HG03175 (cell line): ENCODE measurements at regions not wholly inside any gene's neighbourhood (a gene's known extent, or its start where the extent isn't known, plus 50 kb on each side); places are given as distances from the start of the nearest gene placed in this dataset.

Experiments
- ATAC-seq: cut with Tn5 transposase; IDR thresholded peaks from one replicate; pipeline ENCODE4 v1.9.1; 2021; ENCODE audit warnings: mild to moderate bottlenecking, moderate library complexity; ENCODE audit not compliant: unreplicated experiment

DNA sequence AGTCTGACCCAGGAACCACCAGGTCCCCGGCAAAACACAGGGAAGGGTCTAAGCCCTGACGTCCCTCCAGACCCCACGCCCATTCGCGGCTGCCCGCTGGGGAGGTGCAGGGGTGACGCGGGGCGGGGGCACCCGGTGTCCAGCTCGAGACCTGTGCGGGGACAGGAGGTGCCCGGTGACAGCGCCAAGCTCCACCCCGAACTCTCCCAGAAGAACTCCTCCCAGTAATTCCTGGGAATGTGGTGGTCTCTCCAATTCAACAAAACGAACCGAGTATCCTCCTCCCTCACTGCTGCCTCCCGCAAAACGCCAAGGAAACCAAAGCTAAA lies 164.1 kb upstream of the PDE10A start:
- ATAC-seq, result no peak

DNA sequence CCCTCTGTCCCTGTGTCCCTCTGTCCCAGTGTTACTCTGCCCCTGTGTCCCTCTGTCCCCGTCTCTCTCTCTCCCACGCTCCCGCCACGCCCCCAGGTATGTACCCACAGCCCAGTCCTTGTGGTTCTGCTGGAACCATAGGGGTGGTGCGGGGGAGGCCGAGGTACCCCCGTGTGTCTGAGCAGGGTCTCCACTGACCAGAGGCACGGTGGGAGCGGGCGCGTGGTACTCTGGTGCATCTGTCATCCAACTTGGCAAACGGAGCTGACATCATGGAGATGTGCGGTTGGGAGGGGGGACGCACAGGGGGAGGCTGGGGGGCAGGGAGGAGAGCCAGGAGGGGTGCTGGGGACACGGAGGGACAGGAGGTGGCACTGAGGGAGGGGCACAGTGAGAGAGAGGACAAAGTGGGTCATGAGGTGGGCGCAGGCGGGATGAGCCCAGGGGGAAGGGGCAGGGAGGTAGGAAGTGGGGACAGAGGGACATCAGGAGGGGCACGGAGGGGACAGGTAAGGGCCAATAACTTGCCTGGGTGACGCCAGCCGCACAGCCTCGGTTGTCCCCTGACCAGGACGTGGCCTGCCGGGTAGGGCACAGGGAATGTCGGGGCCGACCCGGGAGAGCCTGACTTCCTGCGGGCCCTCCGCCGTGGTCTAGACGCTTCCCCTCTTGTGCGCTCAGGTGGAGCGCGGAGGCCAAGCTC lies 163.6 kb upstream of the PDE10A start:
- ATAC-seq, result no peak

DNA sequence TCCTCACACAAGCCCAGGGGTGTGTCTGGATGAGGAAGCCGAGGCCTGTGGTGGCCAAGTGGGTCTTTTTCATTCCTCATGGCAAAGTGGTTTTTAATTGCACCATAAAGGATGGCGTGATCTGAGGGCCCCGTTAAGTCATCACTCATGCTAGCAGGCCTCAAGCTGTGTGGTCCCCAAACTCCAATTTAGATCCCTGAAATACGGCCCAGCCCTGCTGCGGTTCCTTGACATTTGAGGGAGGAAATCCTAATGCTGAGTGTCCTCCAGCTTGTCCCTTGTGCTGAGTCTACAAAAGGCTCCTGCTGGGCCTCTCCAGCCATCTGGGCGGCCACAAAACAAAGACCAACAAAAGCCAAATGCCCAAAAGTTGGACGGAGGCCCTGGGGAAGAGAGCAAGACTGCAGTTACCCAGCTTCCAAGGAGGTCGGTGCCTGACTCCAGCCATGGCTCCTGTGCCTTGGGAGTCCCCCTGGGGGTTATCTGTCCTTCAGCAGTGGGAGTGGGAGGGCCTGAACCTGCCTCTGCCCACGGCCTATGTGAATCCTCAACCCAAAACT lies 162.3 kb upstream of the PDE10A start:
- no peak for ATAC-seq

DNA sequence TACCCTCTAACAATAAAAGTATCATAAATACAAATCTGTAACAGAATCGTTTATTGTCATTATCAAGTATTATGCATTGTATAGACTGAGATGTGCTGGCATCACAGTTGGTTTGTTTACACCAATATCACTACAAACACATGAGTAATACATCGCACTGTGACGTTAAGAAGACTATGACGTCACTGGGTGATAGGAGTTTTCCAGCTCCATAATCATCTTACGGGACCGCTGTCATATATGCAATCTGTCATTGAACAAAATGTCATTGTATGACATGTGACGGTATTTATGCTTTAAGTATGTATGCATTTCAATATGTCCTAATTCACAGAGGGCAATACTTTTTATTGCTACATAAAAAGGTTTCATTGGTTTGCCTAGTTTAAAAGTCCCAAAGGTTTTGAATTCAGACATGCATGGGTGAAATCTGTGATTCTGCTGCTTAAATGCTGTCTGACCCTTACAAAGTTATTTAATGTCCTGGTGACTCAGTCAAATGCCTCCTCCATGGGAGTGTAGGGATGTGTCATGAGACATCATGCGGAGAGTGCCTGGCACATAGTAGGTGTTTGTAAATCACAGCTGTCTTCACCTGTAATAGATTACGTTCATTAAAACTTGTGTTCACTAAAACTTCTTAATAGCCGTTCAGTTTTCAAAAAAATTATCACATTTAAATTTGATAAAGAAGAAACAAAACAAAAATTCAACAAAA lies 160.7 kb upstream of the PDE10A start:
- ATAC-seq, result no peak

DNA sequence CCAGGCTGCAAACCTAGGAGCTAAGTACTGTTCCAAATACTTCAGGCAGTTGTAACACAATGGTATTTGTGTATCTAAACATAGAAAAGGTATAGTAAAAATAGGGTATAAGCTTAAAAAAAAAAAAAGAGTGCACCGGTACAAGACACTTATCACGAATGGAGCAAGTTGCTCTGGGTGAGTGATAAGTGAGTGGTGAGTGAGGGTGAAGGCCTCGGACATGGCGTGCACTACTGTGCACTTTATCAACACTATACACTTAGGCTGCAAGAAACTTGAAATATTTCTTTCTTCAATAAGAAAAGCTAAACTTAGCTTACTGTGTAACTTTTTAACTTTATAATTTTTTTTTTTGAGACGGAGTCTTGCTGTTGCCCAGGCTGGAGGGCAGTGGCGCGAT lies 159.5 kb upstream of the PDE10A start:
- ATAC-seq, result no peak

DNA sequence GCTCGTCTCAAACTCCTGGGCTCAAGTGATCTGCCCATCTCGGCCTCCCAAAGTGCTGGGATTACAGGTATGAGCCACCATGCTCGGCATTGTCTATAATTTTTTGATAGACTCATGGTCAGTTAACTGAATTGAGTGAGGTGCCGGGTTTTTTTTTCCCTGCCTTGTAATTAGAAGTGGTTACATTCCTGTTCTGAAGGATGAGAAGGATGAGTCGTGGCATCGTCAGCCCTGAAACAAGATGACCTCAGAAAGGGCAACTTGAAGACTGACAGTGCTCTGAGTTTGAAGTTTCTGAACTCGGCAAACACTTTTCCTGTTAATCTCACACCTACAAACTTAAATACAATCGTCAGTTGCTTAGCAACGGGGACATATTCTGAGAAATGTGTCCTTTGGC lies 158.7 kb upstream of the PDE10A start:
- ATAC-seq, result no peak

DNA sequence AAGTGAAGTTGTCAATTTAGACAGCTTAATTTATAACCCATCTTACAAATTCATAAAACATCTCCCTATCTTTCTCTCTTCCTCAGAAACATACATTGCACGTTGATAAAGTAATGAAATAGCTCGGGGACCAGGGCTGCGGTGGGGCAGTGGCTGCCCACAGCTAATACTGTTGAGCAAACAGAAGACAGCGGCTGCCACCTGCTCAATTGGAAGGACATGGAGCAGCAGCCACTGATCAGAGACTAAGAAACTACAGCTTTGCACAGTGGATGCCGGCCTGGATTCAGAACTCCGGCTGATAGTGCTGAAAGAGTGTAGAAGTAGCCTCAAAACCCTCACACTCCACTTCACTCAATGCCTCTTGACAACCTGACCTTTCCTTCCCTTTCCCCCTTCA lies 157.9 kb upstream of the PDE10A start:
- ATAC-seq, result no peak

DNA sequence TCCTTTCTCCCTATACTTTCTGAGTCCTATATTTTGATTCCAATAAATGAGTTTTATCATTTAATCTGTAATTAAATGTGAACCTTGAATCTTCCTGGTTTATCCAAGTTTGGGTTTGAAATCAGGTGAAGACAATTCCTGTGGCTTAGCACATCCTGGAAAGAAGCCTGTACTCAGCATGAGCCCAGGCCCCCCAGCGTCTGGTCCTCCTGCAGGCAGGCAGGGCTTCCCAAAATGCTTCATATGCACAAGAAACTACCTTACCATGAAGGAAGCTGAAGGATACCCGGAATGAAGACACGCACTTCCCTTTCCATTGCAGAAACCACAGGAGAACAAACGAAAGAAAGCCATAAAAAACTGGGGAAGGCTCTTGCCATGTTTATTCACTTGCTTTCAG lies 157.4 kb upstream of the PDE10A start:
- no peak for ATAC-seq

DNA sequence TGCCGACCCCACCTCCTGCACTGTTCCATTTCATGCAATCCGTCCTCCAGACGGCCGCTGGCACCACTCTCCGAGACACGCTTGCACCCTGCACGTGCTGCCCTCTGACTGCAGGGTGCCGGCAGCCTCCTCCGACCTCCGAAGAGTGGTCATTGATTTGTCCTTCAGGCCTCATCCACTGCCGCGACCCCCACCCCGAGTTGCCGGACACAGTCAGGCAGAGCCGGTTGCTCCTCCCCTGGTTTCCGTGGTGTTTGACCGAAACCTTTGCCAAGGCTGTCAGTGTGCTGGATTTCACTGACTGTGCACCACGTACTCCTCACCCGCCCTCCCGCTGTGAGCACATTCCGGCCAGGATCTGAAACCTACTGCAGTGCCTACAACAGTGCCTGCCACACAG lies 156.4 kb upstream of the PDE10A start:
- no peak for ATAC-seq

DNA sequence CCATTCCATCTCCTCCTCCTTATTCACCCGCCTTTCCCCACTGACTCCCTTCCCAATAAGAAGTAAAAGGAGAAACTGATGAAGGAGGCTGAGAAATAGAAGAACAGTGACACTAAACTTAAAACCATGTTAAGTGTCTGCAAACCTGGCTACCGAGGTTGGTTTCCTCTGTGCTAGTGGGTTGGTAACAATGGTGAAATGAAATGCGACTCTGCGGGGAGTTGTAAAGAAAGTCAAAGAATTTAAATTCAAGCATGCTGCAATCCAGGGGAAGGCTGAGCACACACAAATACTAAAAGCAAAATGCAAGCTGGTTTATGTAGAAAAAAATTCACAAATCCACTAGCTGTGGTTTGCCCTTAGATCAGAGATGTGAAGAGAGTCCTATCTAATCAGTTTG lies 155.2 kb upstream of the PDE10A start:
- ATAC-seq, result no peak

DNA sequence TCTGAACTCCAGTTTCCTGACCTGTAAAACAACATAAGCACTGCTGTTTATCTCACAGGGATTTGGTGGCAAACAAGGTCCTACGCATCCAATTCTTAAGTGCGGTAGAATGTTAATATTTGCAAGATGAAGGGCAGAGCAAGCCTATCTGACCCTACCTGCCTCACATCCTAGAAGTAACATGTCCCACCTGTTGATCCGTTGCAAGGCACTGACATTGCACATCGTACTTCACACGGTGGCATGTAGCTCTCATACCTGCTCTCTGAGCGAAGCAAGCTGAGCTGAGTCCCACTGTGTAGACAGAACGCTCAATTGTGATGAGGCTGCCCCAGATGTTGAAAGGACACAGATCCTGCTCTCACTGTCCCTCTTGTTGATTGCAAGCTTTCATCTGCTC lies 154.7 kb upstream of the PDE10A start:
- no peak for ATAC-seq

DNA sequence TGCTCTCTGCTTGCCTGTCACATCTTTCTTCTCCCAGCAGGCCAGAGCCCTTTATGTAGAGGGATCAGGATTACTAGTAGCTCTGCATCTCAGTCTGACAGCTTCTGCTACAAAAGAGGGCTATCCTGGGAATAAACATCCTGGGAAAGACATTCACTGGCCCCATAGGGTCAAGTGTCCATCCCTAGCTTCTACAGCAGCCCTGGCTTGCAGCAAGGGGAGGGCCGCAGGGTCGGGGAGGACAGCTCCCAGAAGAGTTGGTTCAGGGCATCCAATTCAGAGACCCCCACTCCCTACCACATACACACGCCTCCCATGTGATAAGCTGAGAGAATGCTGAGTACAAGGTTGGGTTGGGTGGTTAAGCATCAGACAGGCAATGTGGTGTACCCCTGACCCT lies 154.1 kb upstream of the PDE10A start:
- no peak for ATAC-seq

DNA sequence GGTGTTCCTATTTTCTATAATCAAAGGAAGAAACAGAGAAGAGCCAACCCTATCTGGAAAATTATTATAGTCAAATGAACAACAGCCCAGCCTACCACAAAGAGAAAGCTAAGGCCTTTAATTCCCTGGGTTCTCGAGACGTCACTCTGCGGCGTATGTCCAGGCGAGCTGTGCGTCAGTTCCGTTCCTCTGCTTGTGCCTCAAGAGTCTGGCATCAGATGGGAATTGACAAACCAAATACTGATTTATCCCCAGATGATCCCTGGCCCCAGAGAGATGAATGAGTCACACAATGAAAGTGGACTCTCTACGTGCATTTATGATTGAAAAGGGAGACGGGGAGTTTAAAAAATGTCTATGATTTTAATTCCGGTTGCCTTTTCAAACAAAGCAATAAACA lies 151.6 kb upstream of the PDE10A start:
- no peak for ATAC-seq

DNA sequence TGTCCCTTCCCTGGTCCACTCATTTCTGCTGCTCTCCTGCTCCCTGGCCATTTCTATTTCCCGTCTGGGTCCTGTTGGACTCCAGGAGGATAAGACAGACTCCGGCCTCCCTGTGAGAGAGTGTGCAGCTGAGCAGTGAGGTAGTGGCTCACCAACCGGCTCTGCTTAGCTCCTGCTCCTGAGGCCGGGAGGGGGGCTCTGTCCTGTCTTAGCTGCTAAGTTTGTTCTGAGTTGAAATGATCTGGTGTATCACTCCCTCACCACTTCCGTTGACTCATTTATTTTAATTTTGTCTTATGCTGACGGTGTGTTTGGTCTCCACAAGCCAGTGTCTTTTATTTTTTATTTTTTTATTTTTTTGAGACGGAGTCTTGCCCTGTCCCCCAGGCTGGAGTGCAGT lies 148.5 kb upstream of the PDE10A start:
- ATAC-seq, result no peak

DNA sequence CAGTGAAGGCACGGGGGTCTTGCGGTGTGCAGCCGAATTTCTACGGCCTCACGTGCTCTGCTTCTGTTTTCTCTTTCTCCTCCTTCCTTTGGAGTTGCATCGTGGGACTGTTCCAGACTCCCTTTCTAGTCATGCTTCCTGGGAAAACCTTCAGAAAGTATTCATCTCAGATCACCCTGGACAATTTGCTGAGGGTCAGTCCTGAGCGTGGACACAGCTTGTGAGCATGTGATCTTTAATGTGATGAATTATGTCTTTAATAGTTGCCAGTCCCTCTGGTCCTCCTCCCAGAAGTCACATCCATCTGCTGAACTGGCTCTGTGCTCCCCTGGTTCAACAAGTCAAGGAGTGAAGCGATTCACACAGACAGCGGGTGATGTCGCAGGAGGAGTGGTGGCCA lies 145.0 kb upstream of the PDE10A start:
- ATAC-seq, result no peak

DNA sequence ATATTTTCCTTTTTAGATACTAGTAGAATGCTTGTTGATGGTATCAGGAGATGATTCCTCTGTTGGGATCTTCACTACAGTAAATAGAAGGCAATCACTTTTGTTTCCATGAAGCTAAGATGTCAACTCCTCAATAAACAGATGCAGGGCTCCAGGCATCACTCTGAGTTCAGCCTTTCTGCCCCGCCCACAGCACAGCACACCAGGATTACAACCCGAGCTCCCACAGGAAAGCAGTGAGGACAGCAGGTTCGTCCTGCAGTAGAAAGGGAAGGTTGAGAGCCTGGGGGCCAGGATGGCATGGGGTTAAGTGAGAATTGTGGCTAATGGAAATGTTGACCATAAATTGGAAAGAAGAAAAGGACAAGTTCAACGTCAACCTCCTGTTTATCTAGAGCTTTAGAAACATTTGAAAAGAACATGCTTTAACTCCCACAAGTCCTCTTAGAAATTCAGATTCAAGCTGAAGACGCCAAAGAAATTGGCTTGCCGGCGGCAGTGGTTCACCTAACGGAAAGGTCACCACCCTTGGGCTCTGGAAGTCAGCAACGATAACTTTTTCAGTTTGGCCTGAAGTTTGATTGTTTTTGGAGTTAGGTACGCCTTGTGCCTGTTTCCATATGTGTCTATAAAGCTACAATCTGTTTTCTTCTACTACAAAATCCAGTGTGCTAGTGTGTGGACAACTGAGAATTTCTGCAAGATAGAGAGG lies 144.4 kb upstream of the PDE10A start:
- ATAC-seq, result no peak

DNA sequence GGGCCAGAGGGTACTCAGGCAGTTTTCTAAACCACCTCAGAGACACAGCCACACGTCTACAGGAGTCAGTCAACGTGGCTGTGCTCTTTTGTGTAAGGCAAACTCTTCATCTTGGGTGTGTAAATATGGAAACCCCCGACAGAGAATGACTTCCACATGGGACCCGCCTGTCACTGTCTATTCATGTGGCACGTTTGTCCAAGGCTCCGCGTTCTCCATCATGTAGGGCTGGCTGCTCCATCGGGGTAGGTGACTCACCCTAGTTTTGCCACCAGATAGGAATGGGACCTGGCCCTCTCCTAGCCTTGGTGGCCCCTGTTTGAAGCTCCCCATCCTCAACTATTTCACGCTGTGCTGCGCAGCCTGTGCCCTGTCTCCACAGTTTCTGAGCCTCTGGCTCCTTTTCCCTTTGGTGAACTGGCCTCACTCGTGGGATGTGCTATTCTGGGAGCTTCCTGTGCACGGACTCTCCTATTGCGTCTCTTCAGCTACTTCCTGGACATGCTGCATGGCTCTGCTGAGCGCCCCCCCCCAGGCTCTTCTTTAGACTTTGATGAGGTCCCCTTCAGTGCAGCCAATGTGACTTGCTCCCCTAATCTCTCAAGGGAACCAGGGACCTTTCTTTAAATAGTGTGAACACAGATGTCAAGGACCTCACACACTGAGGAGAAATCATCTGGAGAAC lies 143.2 kb upstream of the PDE10A start:
- ATAC-seq, result no peak

DNA sequence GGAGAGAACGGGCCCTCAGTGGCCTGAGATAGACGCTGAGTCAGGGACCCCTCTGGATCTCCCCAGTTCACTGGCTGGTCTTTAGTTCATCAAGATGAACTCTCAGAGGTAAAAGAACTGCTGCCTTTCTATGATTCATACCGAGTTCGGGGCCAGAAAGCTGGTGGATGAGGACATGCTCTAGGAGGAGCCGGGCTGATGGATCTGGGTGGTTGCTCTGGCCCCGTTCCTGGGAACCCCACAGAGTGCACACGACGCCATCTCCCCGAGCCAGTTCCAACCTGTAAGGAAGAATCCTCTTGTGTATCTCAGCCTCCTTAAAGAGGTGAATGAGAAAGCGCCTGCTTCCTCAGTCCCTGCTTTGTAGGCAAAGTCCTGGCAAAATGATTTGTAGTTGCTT lies 142.6 kb upstream of the PDE10A start:
- no peak for ATAC-seq

DNA sequence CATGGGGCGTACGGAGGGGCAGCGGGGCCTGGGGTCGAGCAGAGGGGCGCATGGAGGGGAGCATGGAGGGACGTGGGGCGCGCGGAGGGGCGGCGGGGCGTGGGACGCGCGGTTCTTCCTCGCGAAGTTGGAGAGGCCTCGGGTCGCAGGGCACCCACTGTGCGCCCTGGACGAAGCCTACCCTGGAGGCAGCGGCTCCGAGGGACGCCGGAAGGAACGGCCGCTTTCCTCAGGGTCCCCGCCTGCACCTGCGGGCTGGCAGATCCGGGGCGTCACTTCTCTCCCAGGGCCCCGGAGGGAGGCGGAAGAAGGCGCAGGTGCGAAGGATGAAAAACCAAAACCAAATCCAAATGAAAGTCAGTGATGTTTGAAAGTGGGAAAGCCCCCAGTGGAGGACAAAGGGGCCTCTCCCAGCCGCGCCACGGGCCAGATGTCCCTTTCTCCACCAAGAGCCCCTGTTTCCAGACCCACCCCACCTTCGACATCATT lies 142.1 kb upstream of the PDE10A start:
- ATAC-seq, result no peak

DNA sequence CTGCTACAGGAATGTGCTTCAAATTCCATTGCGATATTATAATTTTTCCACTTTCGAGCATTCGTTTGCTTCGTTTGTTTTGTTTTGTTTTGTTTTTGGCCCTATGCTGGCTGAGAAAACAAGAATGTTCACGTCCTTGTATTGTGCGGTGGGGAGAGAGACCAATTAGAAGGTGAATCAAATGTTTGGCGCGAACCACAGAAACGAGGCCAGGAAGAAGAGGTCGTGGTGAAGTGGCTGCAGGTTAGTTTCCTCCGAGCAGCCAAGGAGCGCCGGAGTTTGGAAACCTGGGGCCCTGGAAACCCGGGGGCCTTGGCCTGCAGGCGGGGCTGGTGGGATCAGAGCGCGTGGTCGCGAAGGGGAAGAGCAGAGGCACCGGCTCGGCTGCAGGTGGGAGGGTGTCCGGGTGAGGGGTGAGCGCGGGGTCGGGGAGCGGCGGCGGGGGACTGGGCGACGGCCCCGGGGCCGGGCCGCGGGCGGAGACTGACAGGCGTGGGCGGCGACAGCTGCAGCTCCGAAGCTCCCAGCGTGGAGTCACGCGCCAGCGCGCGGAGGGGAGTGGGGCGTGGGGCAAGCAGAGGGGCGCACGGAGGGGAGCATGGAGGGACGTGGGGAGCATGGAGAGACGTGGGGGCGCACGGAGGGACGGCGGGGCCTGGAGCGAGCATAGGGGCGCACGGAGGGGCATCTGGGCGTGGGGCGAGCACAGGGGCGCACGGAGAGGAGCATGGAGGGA lies 141.5 kb upstream of the PDE10A start:
- ATAC-seq, result no peak

DNA sequence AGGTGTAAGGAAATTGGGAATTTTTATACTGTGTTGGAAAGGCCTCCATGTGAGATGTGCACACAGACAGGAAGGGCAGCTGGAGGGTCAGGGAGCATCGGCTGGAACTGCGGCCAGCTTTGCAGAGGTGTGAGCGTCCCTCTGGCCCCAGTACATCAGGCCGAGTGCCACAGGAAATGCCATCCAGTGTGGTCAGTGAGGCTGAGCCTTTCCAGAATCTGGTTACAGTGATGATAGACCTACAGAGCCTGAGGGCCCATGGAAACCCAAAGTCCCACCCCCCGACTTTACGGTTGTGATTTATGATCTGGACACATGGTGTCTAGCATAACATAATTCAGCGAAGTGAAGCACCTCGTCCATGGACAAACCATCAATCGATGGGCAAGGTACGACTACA lies 137.3 kb upstream of the PDE10A start:
- ATAC-seq, result no peak
